Nephron (organoid): ENCODE measurements at regions not wholly inside any gene's neighbourhood (a gene's known extent, or its start where the extent isn't known, plus 50 kb on each side); places are given as distances from the start of the nearest gene placed in this dataset.

Source experiments
- H3K27ac Mint-ChIP-seq, 3 experiments: 2 replicates each; pipeline ENCODE4 v1.8.0; 2020; ENCODE audit warnings: mixed read lengths in 3 of 3, mild to moderate bottlenecking in 2 of 3, moderate library complexity in 1 of 3
- H3K27me3 Mint-ChIP-seq: 2 replicates; pipeline ENCODE4 v1.8.0; 2021; ENCODE audit warnings: low read depth, mild to moderate bottlenecking, moderate library complexity, mixed read lengths
- H3K36me3 Mint-ChIP-seq: 2 replicates; pipeline ENCODE4 v1.8.0; 2020; ENCODE audit warnings: low read depth, mixed read lengths
- H3K4me1 Mint-ChIP-seq: 2 replicates; pipeline ENCODE4 v1.8.0; 2020; ENCODE audit warnings: mixed read lengths
- H3K4me3 Mint-ChIP-seq, 3 experiments: 2 replicates each; pipeline ENCODE4 v1.8.0; 2020; ENCODE audit warnings: mild to moderate bottlenecking in 3 of 3, mixed read lengths in 3 of 3, moderate library complexity in 2 of 3
- H3K9me3 Mint-ChIP-seq: 2 replicates; pipeline ENCODE4 v1.8.0; 2020; ENCODE audit warnings: mixed read lengths
- CTCF ChIP-seq, 3 experiments: fragments of 200-600 bp; sonication (generic); IDR thresholded peaks; one replicate each; pipeline ENCODE4 v1.5.0; 2021; ENCODE audit warnings: antibody characterized with exemption in 3 of 3; ENCODE audit not compliant: unreplicated experiment in 3 of 3

DNA sequence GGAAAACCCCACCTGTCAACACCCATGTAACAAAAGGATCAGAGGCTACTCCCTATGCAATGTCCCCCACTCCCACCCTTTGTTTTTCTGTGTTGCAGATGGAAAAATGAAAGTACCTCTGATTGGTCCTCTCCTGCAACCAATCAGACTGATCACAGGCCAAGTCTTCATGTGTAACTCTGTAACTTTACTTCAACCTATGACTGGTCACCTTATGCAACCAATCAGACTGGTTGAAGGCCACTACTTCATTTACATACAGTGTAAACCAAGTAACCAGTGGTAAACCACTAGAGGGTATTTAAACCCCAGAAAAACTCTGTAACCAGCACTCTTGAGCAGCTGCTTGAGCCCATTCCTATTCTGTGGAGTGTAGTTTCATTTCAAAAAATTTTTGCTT lies 266.3 kb upstream of the OLFM3 start:
- TF ChIP-seq CTCF (IDR thresholded peaks at IDR 0.05; ENCODE audit: unreplicated experiment in 3 of 3) = no peak
- no peaks in the 10 kb centered on the region for H3K4me1 Mint-ChIP-seq
- no peak overlapping the region for H3K27ac Mint-ChIP-seq
- no peaks in the 10 kb centered on the region for H3K27me3 Mint-ChIP-seq
- H3K4me3 Mint-ChIP-seq = no peak overlapping the region
- H3K9me3 Mint-ChIP-seq = peaks cover 3% of the 10 kb centered on the region
- H3K36me3 Mint-ChIP-seq = no peaks in the 10 kb centered on the region

DNA sequence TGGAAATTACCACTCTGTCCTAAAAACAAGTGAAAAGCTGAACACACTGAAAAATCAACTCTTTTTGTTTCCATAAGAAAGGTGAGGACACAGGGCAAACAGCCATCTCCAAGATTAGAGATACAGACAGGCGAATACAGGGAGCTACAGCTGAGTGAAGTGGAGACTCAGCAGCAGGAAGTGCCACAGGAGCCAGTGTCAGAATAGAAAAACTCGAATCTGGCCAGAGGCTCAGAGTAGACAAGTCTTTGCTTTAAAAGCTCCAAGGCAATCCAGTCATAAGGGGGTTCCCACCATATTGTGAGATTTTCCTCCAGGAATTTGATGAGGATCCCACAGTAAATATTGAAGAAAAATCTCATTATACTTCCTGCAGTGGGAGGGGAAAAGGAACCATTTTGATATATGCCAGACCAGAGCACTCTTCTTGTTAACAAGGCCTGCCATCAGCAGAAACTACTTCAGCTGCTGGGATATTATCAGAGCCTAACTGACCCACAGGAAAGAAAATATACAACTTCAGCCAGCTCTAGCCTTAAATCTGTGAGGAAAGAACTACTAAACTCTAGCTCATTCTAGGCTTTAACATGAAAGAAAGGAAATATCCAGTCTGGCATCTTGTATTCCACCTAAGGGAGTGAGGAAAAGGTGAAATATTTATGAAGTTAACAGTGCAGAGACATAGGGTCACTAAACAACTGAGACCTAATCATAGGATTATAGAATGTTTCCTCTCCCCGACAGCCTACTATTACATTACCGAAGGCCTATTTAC lies 256.2 kb upstream of the OLFM3 start:
- H3K4me1 Mint-ChIP-seq = no peaks in the 10 kb centered on the region
- H3K4me3 Mint-ChIP-seq = no peak overlapping the region
- H3K27me3 Mint-ChIP-seq = no peaks in the 10 kb centered on the region
- H3K36me3 Mint-ChIP-seq = no peaks in the 10 kb centered on the region
- H3K9me3 Mint-ChIP-seq = no peaks in the 10 kb centered on the region
- TF ChIP-seq CTCF (IDR thresholded peaks at IDR 0.05; ENCODE audit: unreplicated experiment in 3 of 3) = no peak
- no peak overlapping the region for H3K27ac Mint-ChIP-seq

- TF ChIP-seq CTCF (IDR thresholded peaks at IDR 0.05; ENCODE audit: unreplicated experiment in 3 of 3) = no peak
- no peak overlapping the region for H3K27ac Mint-ChIP-seq
- H3K9me3 Mint-ChIP-seq = no peaks in the 10 kb centered on the region
- H3K36me3 Mint-ChIP-seq = no peaks in the 10 kb centered on the region
- H3K4me1 Mint-ChIP-seq = no peaks in the 10 kb centered on the region
- H3K4me3 Mint-ChIP-seq = no peak overlapping the region
- no peaks in the 10 kb centered on the region for H3K27me3 Mint-ChIP-seq
Measured at GRCh38 chr1:102241431-102242338, 245.0 kb upstream of the OLFM3 start.

- Mint-ChIP-seq H3K4me3 (no peak overlapping the region), H3K27ac (no peak overlapping the region), H3K27me3 (no peaks in the 10 kb centered on the region), H3K4me1 (no peaks in the 10 kb centered on the region), H3K36me3 (no peaks in the 10 kb centered on the region), H3K9me3 (peaks cover 2% of the 10 kb centered on the region)
- TF ChIP-seq CTCF (IDR thresholded peaks at IDR 0.05; ENCODE audit: unreplicated experiment in 3 of 3) = no peak
Measured at GRCh38 chr1:102239247-102239646, 242.5 kb upstream of the OLFM3 start.

GRCh38 chr1:102234753-102235359 lies 238.1 kb upstream of the OLFM3 start:
- Mint-ChIP-seq H3K4me3 (no peak overlapping the region), H3K4me1 (no peaks in the 10 kb centered on the region), H3K27me3 (no peaks in the 10 kb centered on the region), H3K9me3 (peaks cover 2% of the 10 kb centered on the region), H3K36me3 (no peaks in the 10 kb centered on the region), H3K27ac (no peak overlapping the region)
- no peak for TF ChIP-seq CTCF (IDR thresholded peaks at IDR 0.05; ENCODE audit: unreplicated experiment in 3 of 3)
